GM18508 (cell line): ENCODE measurements at regions not wholly inside any gene's neighbourhood (a gene's known extent, or its start where the extent isn't known, plus 50 kb on each side); places are given as distances from the start of the nearest gene placed in this dataset.
"Not testable (repeated sequence)": the region's sequence is repeated elsewhere in the genome, so short reads cannot be mapped to it uniquely, and the experiment has no call there.

ENCODE experiments used
- ATAC-seq: cut with Tn5 transposase; IDR thresholded peaks from one replicate; pipeline ENCODE4 v1.9.1; 2021; ENCODE audit warnings: moderate number of reproducible peaks; ENCODE audit not compliant: insufficient read depth, unreplicated experiment

GRCh38 chr13:89066868-89067466 lies 1395.8 kb downstream of the SLITRK5 start:
- no peak for ATAC-seq

DNA sequence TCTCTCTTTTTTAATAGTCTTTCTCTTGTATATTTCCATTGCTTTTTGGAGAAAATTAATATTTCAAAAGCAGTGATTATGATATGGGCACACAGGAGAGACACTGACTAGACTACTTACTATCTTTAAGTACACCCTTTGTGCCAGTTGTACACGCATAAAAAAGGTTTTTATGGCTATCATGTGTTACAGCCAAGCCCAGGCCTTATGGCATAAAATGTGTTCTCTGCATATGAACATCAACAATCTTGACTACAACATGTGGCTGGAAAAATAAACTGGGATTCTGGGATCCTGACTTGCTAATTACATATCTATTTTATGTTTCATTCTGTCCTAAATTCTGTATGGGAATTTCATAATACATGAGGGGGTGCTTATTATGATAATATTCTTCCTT lies 1401.8 kb downstream of the SLITRK5 start:
- ATAC-seq, result no peak

- no peak for ATAC-seq
These were observed 1405.5 kb downstream of the SLITRK5 start for GRCh38 chr13:89076622-89077021.

GRCh38 chr13:89082623-89083022 lies 1411.5 kb downstream of the SLITRK5 start:
- ATAC-seq, result no peak

DNA sequence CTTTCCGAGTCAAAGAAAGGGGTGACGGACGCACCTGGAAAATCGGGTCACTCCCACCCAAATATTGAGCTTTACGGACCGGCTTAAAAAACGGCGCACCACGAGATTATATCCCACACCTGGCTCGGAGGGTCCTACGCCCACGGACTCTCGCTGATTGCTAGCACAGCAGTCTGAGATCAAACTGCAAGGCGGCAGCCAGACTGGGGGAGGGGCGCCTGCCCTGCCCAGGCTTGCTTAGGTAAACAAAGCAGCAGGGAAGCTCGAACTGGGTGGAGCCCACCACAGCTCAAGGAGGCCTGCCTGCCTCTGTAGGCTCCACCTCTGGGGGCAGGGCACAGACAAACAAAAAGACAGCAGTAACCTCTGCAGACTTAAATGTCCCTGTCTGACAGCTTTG lies 1416.9 kb downstream of the SLITRK5 start:
- ATAC-seq, result not testable (repeated sequence)

- no peak for ATAC-seq
These were observed 1426.8 kb downstream of the SLITRK5 start for GRCh38 chr13:89097994-89098393.

GRCh38 chr13:89113744-89114143 lies 1442.6 kb downstream of the SLITRK5 start:
- no peak for ATAC-seq

GRCh38 chr13:89115307-89115706 lies 1444.1 kb downstream of the SLITRK5 start:
- ATAC-seq, result no peak

DNA sequence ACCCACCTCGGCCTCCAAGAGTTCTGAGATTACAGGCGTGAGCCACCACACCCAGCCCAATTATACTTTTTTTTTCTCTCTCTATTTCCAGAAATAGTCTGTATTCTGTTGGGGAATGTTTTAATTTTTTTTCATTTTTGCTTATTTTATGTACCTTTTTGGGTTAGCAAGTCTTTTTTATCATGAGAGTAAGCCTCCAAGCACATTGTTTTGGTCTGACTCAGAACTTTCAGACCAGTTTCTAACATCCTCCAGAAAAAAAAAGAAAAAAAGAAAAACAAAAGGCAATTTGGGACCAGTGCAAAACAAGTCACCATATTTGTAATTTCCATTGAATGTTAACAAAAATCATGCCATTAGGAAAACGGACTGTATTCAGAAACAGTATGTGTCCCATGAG lies 1465.5 kb downstream of the SLITRK5 start:
- ATAC-seq, result no peak

GRCh38 chr13:89150362-89150761 lies 1479.2 kb downstream of the SLITRK5 start:
- no peak for ATAC-seq

- no peak for ATAC-seq
These were observed 1482.8 kb downstream of the SLITRK5 start for GRCh38 chr13:89153941-89154340.

DNA sequence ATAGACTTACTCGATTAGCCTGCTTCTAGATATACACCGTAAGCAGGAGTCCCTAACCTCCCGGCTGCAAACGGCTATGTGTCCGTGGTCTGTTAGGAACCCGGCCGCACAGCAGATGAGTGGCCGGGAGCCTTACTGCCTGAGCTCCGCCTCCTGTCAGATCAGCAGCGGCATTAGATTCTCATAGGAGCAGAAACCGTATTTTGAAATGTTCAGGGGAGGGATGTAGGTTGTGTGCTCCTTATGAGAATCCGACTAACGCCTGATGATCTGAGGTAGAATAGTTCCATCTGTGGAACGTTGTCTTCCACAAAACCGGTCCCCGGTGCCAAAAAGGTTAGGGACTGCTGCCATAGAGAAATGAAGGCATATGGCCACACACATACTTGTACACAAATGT lies 1491.9 kb downstream of the SLITRK5 start:
- ATAC-seq, result no peak

DNA sequence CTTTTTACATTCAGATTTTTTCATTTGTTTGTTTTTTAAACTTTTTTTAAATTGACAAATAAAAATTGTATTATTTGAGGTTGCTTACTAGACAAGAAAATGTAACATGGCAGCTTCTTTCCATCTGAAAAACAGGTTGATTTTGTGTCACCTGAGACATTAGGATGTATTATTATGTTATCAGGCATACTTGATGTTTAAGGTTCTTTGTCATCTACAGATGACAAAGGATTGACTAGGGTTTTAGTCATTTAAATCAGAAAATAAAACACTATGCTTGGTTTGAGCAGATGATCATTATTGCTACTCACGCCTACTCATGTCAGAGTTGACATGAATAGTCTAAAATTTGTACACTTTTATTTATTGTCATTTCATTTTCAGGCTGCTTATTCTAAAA lies 1494.5 kb downstream of the SLITRK5 start:
- ATAC-seq, result no peak

- ATAC-seq, result no peak
These were observed 1498.8 kb downstream of the SLITRK5 start for GRCh38 chr13:89169951-89170350.

- ATAC-seq, result no peak
These were observed 1509.9 kb downstream of the SLITRK5 start for GRCh38 chr13:89181041-89181440.

- ATAC-seq, result no peak
These were observed 1528.0 kb downstream of the SLITRK5 start for GRCh38 chr13:89199138-89199537.

DNA sequence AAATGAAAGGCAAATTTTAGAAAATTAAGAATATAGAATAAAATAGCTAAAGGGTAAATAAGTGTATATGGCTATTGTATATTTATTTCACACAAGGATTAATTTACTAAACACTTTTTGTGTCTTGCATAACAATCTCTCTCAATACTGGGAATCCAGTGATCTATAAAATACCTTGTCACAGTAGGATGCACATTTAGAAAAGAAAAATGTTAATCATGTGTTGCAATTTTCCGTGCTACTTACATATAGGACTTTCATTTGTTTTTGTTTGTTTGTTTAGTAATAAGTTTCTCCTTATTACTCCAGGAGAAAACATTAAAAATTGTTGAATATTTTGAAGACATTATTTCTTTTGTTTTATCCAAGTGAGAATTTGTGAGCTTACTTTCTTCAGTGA lies 1533.3 kb downstream of the SLITRK5 start:
- no peak for ATAC-seq

DNA sequence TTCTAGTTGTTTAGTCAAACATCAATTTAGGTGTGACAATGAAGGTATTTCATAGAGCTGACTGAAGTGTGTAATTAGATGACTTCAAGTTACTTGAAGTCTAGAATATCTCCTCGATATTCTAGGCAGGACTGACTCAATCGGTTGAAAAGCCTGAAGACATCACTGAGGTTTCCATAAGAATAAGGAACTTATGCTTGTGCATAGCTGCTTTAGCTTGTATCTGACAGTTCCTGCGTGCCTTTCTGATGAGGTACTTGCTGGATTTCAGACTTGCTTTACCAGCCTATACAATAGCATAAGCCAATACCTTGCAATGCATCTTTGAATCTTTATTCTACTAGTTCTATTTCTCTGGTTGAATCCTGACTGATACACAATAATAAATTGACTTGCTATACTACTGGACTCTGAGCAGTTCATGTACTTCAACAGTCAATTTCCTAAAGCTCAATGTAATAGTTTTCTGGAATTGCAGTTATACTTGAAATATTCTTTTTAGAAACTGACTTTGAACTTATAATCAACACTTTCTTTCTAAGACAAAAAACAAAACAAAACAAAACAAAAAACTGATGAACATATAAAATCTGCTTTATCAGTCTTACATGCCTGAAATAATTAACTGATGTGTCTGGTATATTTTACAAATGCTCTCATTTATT lies 1534.8 kb downstream of the SLITRK5 start:
- ATAC-seq, result no peak

DNA sequence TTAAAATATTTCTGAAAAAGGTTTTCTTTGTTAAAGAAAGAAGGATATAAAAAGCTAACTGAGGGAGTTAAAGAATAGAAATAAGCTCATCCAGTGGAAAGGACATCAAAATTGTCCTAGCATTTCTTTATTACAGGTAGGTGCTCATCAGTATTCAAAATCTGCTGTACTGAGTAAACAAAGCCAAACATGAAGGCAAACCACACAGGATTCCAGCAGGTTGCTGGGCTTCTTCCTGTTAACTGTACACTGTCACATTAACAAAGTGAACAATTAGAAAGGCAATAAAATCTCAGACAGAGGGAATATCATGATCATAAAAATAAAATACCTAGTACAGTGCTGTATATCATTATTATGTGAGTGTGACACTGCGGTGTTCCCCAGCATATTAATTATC lies 1541.0 kb downstream of the SLITRK5 start:
- no peak for ATAC-seq

- no peak for ATAC-seq
These were observed 1543.0 kb downstream of the SLITRK5 start for GRCh38 chr13:89214185-89214584.

GRCh38 chr13:89215319-89215718 lies 1544.1 kb downstream of the SLITRK5 start:
- not testable (repeated sequence) for ATAC-seq

DNA sequence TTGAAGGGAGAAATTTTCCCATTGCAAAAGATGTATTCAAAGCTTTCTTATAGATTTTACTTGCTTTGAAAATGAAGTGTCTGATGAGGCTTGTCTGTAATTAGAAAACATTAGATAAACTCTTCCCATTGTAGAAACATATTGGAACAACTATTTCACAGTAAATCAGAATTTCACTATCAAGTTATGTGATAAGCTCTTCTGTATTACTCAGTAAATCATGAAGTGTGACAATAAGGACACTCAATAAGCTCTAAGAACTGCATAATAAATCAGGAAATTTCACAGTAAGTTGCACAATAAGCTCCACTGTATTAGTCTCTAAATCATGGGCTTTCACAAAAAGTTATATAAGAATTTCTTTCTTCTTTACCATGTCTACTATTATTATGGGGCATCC lies 1546.6 kb downstream of the SLITRK5 start:
- no peak for ATAC-seq
